ENCODE measurements at regions not wholly inside any gene's neighbourhood (a gene's known extent, or its start where the extent isn't known, plus 50 kb on each side); places are given as distances from the start of the nearest gene placed in this dataset.

DNA sequence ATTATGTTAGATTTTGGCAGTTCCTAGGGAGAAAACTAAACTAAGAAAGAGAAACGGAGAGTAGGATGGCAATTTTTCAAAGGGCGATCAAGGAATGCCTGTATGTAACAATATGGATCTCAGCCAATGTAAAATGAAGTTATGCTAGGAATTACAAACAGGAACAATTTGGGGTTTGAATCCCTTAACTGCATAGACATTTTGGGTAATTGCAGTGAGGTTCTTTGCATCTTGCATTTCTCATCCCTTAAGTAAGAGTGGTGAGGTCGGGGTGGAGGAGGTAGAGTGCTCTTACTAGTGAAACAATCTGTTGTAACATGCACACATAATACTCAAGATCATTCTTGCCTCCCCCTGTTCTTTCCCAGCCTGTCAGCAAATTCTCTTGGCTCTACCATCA lies 137.6 kb downstream of the NPR3 start:
- TF ChIP-seq CTCF (IDR thresholded peaks at IDR 0.05; ENCODE audit: low read depth, low read length) (no peak), EZH2phosphoT487 (IDR thresholded peaks at IDR 0.05; ENCODE audit: low read depth) (no peak)
